ENCODE measurements at regions not wholly inside any gene's neighbourhood (a gene's known extent, or its start where the extent isn't known, plus 50 kb on each side); places are given as distances from the start of the nearest gene placed in this dataset.
"Not testable (repeated sequence)": the region's sequence is repeated elsewhere in the genome, so short reads cannot be mapped to it uniquely, and the experiment has no call there.

DNA sequence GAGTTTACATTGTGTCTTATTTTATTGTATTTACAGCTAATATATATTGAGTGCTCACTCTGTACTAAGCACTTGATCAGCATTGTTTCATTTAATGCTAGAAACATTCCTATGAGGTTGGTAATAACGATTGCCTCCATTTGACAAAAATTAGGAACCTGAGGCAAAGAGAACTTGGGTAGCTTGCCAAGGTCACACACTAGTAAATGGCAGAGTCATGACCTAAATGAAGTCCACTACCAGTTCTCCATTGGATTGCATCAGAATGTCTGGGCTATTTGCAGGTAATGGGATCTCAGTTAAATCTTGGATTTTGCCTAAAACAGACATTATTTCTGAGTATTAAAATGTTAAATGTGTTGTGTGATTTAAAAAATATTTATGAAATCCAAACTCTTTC, 65.8 kb upstream of the CRIM1 start:
- H3K9me3 ChIP-seq (ENCODE audit: low read depth, low read length, poor library complexity, severe bottlenecking) = no peaks in the 10 kb centered on the region
- intact Hi-C loops (cut with micrococcal nuclease; ENCODE audit: unreplicated experiment) = no loop called here
- BruUV-seq (replicated peaks) = no TSS peak
- H3K36me3 ChIP-seq (ENCODE audit: insufficient read depth, low read length, poor library complexity, severe bottlenecking) = no peaks in the 10 kb centered on the region
- no peak for TF ChIP-seq CTCF (conservative IDR thresholded peaks at IDR 0.05; ENCODE audit: low read depth, low read length)
- TF ChIP-seq EZH2 (IDR thresholded peaks at IDR 0.05; ENCODE audit: borderline replicate concordance, low read depth, low read length, poor library complexity, severe bottlenecking) = no peak
- H3K27ac ChIP-seq (ENCODE audit: low read depth, low read length, poor library complexity, severe bottlenecking) = no peak overlapping the region
- no peak overlapping the region for H3K4me3 ChIP-seq (ENCODE audit: low read depth, low read length, poor library complexity, severe bottlenecking)
- H3K27me3 ChIP-seq (replicated peaks; ENCODE audit: insufficient read depth, low read depth, low read length, poor library complexity) = no peaks in the 10 kb centered on the region
- CTCF ChIA-PET = no interaction called here
- H3K4me1 ChIP-seq (ENCODE audit: insufficient read depth, low read length, poor library complexity, severe bottlenecking) = no peaks in the 10 kb centered on the region
- DNase-seq (ENCODE audit: low spot score) = no peak
- POLR2A ChIA-PET (ENCODE audit: low non-redundant PET) = no interaction called here

DNA sequence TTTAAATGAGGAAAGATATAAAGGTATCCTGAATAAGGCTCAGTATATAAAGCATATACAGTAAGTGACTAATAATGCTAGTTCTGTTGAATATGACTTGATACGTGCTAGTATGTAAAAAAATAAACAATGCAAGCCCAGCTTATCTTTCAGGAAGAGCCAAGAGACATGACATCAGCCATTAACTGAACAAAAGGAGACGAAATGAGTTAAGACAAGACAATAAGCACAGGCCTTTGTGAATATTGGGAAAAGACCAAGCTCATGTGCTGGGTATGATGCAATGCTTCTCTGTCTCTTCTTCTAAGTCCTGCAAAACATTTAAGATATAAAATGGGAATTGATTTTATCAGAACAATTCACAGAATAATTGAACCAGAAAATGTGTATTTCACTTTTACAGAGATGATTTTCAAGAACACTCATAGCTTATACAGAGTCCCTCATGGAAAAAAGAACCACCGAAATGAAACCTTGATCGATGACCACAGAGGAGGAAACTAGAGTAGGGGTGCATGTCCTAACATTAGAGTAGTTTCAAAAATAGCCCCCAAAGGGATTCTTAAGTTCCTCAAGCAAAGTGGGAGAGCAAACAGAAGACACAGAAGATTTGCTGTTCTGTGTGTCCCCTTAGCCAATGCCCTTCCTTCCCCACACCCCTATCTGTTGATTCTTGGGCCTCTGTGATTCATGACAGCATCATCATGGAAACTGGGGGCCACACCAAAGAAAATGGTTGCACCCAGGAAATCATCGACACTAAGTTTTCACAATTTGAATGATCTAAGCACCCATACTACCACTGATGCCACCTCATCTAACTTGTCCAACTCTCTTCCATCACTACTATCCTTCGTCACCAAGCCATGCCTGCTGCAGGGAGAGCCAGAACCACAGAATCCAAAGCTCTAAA, 68.0 kb upstream of the CRIM1 start:
- POLR2A ChIA-PET (ENCODE audit: low non-redundant PET) = interaction anchor here (0.6 kb wide), 1 partner anchor 129 kb away, joined by 3 read pairs; no protein-coding TSS in a partner anchor
- TF ChIP-seq EZH2 (IDR thresholded peaks at IDR 0.05; ENCODE audit: borderline replicate concordance, low read depth, low read length, poor library complexity, severe bottlenecking) (no peak), CTCF (conservative IDR thresholded peaks at IDR 0.05; ENCODE audit: low read depth, low read length) (no peak)
- Histone ChIP-seq H3K4me3 (ENCODE audit: low read depth, low read length, poor library complexity, severe bottlenecking) (no peak overlapping the region), H3K36me3 (ENCODE audit: insufficient read depth, low read length, poor library complexity, severe bottlenecking) (no peaks in the 10 kb centered on the region), H3K27me3 (replicated peaks; ENCODE audit: insufficient read depth, low read depth, low read length, poor library complexity) (no peaks in the 10 kb centered on the region), H3K27ac (ENCODE audit: low read depth, low read length, poor library complexity, severe bottlenecking) (no peak overlapping the region), H3K9me3 (ENCODE audit: low read depth, low read length, poor library complexity, severe bottlenecking) (no peaks in the 10 kb centered on the region), H3K4me1 (ENCODE audit: insufficient read depth, low read length, poor library complexity, severe bottlenecking) (no peaks in the 10 kb centered on the region)
- CTCF ChIA-PET = no interaction called here
- no peak for DNase-seq (ENCODE audit: low spot score)
- no TSS peak for BruUV-seq (replicated peaks)
- intact Hi-C loops (cut with micrococcal nuclease; ENCODE audit: unreplicated experiment) = no loop called here

DNA sequence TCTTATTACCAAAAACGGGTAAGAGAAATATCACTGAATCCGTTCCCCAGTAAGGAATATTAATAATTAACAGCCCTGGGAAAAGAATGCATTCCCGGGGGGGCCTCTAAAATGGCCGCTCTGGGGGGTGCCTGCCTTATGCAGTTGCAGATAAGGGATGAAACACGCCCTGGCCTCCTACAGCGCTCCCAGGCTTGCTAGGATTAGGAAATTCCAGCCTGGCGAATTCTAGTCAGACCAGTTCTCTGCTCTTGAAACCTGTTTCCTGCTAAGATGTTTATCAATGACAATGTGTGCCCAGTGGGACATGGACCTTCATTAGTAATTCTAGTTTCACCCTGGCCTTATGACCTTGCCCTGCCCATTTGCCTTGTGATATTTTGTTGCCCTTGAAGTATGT, 76.1 kb upstream of the CRIM1 start:
- H3K4me1 ChIP-seq (ENCODE audit: insufficient read depth, low read length, poor library complexity, severe bottlenecking); H3K36me3 ChIP-seq (ENCODE audit: insufficient read depth, low read length, poor library complexity, severe bottlenecking); CTCF ChIA-PET; H3K4me3 ChIP-seq (ENCODE audit: low read depth, low read length, poor library complexity, severe bottlenecking); DNase-seq (ENCODE audit: low spot score); H3K27ac ChIP-seq (ENCODE audit: low read depth, low read length, poor library complexity, severe bottlenecking); POLR2A ChIA-PET (ENCODE audit: low non-redundant PET); H3K27me3 ChIP-seq (replicated peaks; ENCODE audit: insufficient read depth, low read depth, low read length, poor library complexity); H3K9me3 ChIP-seq (ENCODE audit: low read depth, low read length, poor library complexity, severe bottlenecking); BruUV-seq (replicated peaks): not testable (repeated sequence)
- intact Hi-C loops (cut with micrococcal nuclease; ENCODE audit: unreplicated experiment) = loop anchor here (10.0 kb wide), 1 partner anchor 185 kb away; no protein-coding TSS in a partner anchor
